ENCODE measurements at regions not wholly inside any gene's neighbourhood (a gene's known extent, or its start where the extent isn't known, plus 50 kb on each side); places are given as distances from the start of the nearest gene placed in this dataset.

- DNase-seq (ENCODE audit: low spot score in 2 of 2) = no peak
- no peaks in the 10 kb centered on the region for H3K27me3 ChIP-seq
- H3K9me3 ChIP-seq = no peaks in the 10 kb centered on the region
- H3K36me3 ChIP-seq = no peaks in the 10 kb centered on the region
- no peak overlapping the region for H3K4me3 ChIP-seq
- 88 to 89% methylated on average over 3 of the region's 3 CpGs for WGBS, 2 donors
- no peak overlapping the region for H3K27ac ChIP-seq
- no peaks in the 10 kb centered on the region for H3K4me1 ChIP-seq
- TF ChIP-seq EP300 (IDR thresholded peaks at IDR 0.05) = no peak
- TF ChIP-seq CTCF (IDR thresholded peaks at IDR 0.05) = no peak
- TF ChIP-seq POLR2A (IDR thresholded peaks at IDR 0.05) = no peak
Observed at GRCh38 chr11:101321222-101321621, 191.6 kb upstream of the PGR start.

DNA sequence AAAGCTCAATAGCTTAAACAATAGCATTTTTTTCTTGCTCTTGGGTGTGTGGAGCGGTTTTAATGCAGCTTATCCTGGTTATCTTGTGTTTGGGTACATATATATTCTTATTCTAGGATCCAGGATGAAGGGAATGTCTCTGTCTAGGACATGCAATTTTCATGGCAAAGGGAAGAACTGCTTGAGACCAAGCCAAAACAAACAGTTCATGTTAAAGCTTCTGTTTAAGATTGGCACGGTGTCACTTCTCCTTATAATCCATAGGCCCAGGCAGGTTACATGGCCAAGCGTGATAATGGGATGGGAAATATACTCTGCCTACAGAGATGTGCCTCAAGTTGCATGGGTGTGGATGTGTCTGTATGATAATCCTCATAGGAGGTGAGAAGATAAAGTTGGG, 177.1 kb upstream of the PGR start:
- no peak for DNase-seq (ENCODE audit: low spot score in 2 of 2)
- H3K9me3 ChIP-seq = peaks cover 0 to 3% (median 0%) of the 10 kb centered on the region in 4 donors
- no peaks in the 10 kb centered on the region for H3K36me3 ChIP-seq
- no peak overlapping the region for H3K27ac ChIP-seq
- H3K4me1 ChIP-seq = no peaks in the 10 kb centered on the region
- TF ChIP-seq POLR2A (IDR thresholded peaks at IDR 0.05) (no peak), CTCF (IDR thresholded peaks at IDR 0.05) (no peak), EP300 (IDR thresholded peaks at IDR 0.05) (no peak)
- 83 to 84% methylated on average over 3 of the region's 3 CpGs for whole genome bisulfite sequencing, 2 donors
- no peaks in the 10 kb centered on the region for H3K27me3 ChIP-seq
- no peak overlapping the region for H3K4me3 ChIP-seq

DNA sequence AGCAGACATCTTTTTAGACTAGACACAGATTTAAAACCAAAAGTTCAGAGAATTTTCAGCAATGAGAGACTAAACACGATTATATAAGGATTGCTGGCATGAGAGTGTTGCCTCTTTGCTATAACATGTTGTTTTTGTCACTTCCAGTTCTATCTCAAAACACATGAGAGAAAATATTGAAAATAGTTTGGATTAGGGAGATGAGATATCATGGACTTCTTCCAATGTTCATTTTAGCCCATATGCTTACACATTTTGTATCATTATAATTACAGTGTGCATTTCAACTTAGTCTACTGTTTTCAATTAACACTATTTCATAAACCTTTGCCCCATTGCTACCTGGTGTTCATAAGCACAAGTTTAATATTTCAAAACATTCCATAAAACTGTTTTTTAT, 175.9 kb upstream of the PGR start:
- no peaks in the 10 kb centered on the region for H3K27me3 ChIP-seq
- H3K36me3 ChIP-seq = no peaks in the 10 kb centered on the region
- TF ChIP-seq CTCF (IDR thresholded peaks at IDR 0.05) (no peak), POLR2A (IDR thresholded peaks at IDR 0.05) (no peak), EP300 (IDR thresholded peaks at IDR 0.05) (no peak)
- H3K4me1 ChIP-seq = no peaks in the 10 kb centered on the region
- no peaks in the 10 kb centered on the region for H3K9me3 ChIP-seq
- no peak overlapping the region for H3K4me3 ChIP-seq
- WGBS, 2 donors = 84 to 88% methylated on average over 1 of the region's 1 CpG
- H3K27ac ChIP-seq = no peak overlapping the region
- no peak for DNase-seq (ENCODE audit: low spot score in 2 of 2)

GRCh38 chr11:101299210-101299609, 169.6 kb upstream of the PGR start:
- Histone ChIP-seq H3K27ac (no peak overlapping the region), H3K27me3 (no peaks in the 10 kb centered on the region), H3K36me3 (no peaks in the 10 kb centered on the region), H3K9me3 (peaks cover 0 to 16% (median 0%) of the 10 kb centered on the region in 4 donors), H3K4me3 (no peak overlapping the region), H3K4me1 (no peaks in the 10 kb centered on the region)
- TF ChIP-seq EP300 (IDR thresholded peaks at IDR 0.05) (no peak), POLR2A (IDR thresholded peaks at IDR 0.05) (no peak), CTCF (IDR thresholded peaks at IDR 0.05) (no peak)
- 82 to 85% methylated on average over 6 of the region's 6 CpGs for WGBS, 2 donors
- DNase-seq (ENCODE audit: low spot score in 2 of 2) = no peak

- Histone ChIP-seq H3K4me3 (no peak overlapping the region), H3K9me3 (peaks cover 0 to 21% (median 0%) of the 10 kb centered on the region in 4 donors), H3K4me1 (no peaks in the 10 kb centered on the region), H3K27me3 (no peaks in the 10 kb centered on the region), H3K36me3 (no peaks in the 10 kb centered on the region), H3K27ac (no peak overlapping the region)
- DNase-seq (ENCODE audit: low spot score in 2 of 2) = no peak
- no peak for TF ChIP-seq EP300 (IDR thresholded peaks at IDR 0.05)
- TF ChIP-seq CTCF (IDR thresholded peaks at IDR 0.05) = no peak
- no peak for TF ChIP-seq POLR2A (IDR thresholded peaks at IDR 0.05)
Observed at GRCh38 chr11:101296896-101297295, 167.3 kb upstream of the PGR start.
